Nephron progenitor cell (in vitro differentiated cells): ENCODE measurements at regions not wholly inside any gene's neighbourhood (a gene's known extent, or its start where the extent isn't known, plus 50 kb on each side); places are given as distances from the start of the nearest gene placed in this dataset.
A peak's percentile ranks its signal among the peaks of the same experiment; 100 is the strongest.

Experiments
- DNase-seq: peaks from one replicate; pipeline ENCODE4 v3.0.0; 2021
- H3K27ac Mint-ChIP-seq: 2 replicates; pipeline ENCODE4 v1.8.0; 2021; ENCODE audit warnings: mild to moderate bottlenecking, moderate library complexity, mixed read lengths
- H3K27me3 Mint-ChIP-seq: 2 replicates; pipeline ENCODE4 v1.8.0; 2021; ENCODE audit warnings: mild to moderate bottlenecking, low read depth, mixed read lengths; ENCODE audit not compliant: poor library complexity
- H3K36me3 Mint-ChIP-seq: 2 replicates; pipeline ENCODE4 v1.8.0; 2021; ENCODE audit warnings: low read depth, mixed read lengths
- H3K4me1 Mint-ChIP-seq: 2 replicates; pipeline ENCODE4 v1.8.0; 2021; ENCODE audit warnings: mixed read lengths
- H3K4me3 Mint-ChIP-seq: 2 replicates; pipeline ENCODE4 v1.8.0; 2021; ENCODE audit warnings: mild to moderate bottlenecking, moderate library complexity, mixed read lengths
- H3K9me3 Mint-ChIP-seq: 2 replicates; pipeline ENCODE4 v1.8.0; 2021; ENCODE audit warnings: mild to moderate bottlenecking, moderate library complexity, mixed read lengths
- TF ChIP-seq, protein P1 (sequence below): fragments of 200-600 bp; sonication (generic); IDR thresholded peaks from 2 replicates; pipeline ENCODE4 v1.5.0; 2021; ENCODE audit warnings: antibody characterized with exemption

GRCh38 chr10:92755725-92756124, 66.0 kb downstream of the HHEX start:
- TF ChIP-seq, protein P1, sequence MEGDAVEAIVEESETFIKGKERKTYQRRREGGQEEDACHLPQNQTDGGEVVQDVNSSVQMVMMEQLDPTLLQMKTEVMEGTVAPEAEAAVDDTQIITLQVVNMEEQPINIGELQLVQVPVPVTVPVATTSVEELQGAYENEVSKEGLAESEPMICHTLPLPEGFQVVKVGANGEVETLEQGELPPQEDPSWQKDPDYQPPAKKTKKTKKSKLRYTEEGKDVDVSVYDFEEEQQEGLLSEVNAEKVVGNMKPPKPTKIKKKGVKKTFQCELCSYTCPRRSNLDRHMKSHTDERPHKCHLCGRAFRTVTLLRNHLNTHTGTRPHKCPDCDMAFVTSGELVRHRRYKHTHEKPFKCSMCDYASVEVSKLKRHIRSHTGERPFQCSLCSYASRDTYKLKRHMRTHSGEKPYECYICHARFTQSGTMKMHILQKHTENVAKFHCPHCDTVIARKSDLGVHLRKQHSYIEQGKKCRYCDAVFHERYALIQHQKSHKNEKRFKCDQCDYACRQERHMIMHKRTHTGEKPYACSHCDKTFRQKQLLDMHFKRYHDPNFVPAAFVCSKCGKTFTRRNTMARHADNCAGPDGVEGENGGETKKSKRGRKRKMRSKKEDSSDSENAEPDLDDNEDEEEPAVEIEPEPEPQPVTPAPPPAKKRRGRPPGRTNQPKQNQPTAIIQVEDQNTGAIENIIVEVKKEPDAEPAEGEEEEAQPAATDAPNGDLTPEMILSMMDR, result no peak
- Mint-ChIP-seq H3K4me3 (no peak overlapping the region), H3K4me1 (peaks cover 34% of the 10 kb centered on the region), H3K9me3 (no peaks in the 10 kb centered on the region), H3K27ac (no peak overlapping the region), H3K36me3 (no peaks in the 10 kb centered on the region), H3K27me3 (peaks cover 4% of the 10 kb centered on the region)
- no peak for DNase-seq

DNA sequence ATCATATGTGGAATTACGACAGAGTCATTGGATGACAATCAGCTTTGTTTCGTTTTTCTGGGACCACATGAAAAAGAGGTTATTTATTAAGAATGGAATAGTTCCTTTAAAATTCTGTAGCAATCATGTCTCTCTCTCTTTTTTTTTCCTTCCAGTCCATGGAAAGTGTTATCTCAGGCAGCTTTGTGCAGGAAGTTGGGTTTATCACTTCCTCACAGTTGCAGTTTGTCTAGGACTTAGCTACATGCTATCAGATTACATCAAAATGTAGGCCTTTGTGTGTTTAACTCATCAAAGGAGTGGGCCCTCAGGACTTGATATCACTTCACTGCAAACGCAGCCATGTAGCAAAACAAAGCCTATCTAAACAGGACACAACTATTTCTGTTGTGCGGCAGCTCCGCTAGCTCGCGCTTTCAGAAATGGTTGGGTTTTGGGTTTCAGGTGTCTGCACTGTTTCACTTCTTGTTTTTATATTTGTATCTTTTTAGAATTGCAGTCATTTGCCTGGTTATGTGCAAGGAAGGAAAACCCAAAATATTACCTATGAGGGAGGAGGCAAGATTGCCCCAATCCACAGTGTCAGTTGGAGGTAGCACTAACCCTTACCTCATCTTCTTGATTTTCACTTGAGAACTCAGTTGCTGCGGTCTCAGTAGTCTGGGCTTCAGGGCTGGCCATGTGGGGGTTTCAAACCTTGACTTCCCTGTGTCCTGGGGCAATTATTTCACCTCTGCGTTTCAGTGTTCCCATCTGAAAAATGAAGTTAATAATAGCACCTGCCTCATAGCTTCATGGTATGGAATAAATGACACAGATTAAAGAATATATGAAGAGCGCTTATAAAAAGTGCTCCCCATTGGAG, 66.7 kb downstream of the HHEX start:
- H3K36me3 Mint-ChIP-seq, result no peaks in the 10 kb centered on the region
- H3K4me3 Mint-ChIP-seq, result no peak overlapping the region
- peaks cover 30% of the 10 kb centered on the region for H3K4me1 Mint-ChIP-seq
- no peaks in the 10 kb centered on the region for H3K9me3 Mint-ChIP-seq
- TF ChIP-seq, protein P1, result no peak
- peak overlapping the region; percentile 77 for H3K27ac Mint-ChIP-seq
- no peaks in the 10 kb centered on the region for H3K27me3 Mint-ChIP-seq
- DNase-seq, result no peak

DNA sequence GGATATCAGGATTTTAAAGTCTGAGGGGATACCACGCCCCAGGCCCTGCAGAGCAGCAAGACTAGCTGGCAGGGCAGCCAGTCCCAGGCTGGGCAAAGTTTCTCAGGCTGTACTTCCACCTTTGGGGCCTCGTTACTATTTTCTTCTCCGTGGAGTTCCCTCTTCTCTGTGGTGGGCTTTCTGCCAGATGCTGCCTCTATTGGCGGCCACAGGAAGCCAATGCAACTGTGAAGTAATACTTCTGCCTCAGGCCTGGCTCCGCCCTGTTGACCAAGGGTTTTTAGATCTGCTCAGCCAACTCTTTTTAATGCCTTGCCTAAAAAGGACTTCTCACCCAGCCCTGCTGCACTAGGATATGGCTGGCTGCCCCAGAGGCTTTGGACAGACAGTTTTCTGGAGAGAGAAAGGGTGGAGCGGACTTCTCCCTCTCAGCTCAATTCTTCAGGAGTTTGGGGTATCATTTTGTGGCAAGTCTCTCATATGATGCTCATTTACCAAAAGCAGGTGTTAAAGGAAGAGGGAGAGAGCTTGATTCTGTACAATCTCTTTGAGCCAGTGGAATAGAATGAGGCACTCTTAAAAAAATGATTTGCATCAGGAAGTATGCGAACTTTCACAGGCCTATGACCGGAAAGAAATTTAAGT, 67.4 kb downstream of the HHEX start:
- H3K36me3 Mint-ChIP-seq, result no peaks in the 10 kb centered on the region
- no peaks in the 10 kb centered on the region for H3K27me3 Mint-ChIP-seq
- TF ChIP-seq, protein P1, result no peak
- peaks cover 30% of the 10 kb centered on the region for H3K4me1 Mint-ChIP-seq
- no peaks in the 10 kb centered on the region for H3K9me3 Mint-ChIP-seq
- peak; percentile 22 for DNase-seq
- peak overlapping the region; percentile 57 for H3K27ac Mint-ChIP-seq
- peak overlapping the region; percentile 33 for H3K4me3 Mint-ChIP-seq

- Mint-ChIP-seq H3K36me3 (no peaks in the 10 kb centered on the region), H3K4me3 (no peak overlapping the region), H3K27me3 (no peaks in the 10 kb centered on the region), H3K9me3 (no peaks in the 10 kb centered on the region), H3K27ac (peak overlapping the region; percentile 71), H3K4me1 (peaks cover 30% of the 10 kb centered on the region)
- TF ChIP-seq, protein P1, result no peak
- DNase-seq, result no peak
Observed at GRCh38 chr10:92757711-92758104, 68.0 kb downstream of the HHEX start.

GRCh38 chr10:92758594-92758993, 68.8 kb downstream of the HHEX start:
- H3K27me3 Mint-ChIP-seq, result no peaks in the 10 kb centered on the region
- peaks cover 30% of the 10 kb centered on the region for H3K4me1 Mint-ChIP-seq
- H3K4me3 Mint-ChIP-seq, result no peak overlapping the region
- no peak for DNase-seq
- no peak overlapping the region for H3K27ac Mint-ChIP-seq
- H3K36me3 Mint-ChIP-seq, result no peaks in the 10 kb centered on the region
- no peaks in the 10 kb centered on the region for H3K9me3 Mint-ChIP-seq
- TF ChIP-seq, protein P1, result no peak
